HG03342 (cell line): ENCODE measurements at regions not wholly inside any gene's neighbourhood (a gene's known extent, or its start where the extent isn't known, plus 50 kb on each side); places are given as distances from the start of the nearest gene placed in this dataset.
A peak's percentile ranks its signal among the peaks of the same experiment; 100 is the strongest.

ENCODE experiments used
- ATAC-seq: cut with Tn5 transposase; IDR thresholded peaks from one replicate; pipeline ENCODE4 v1.9.1; 2021; ENCODE audit warnings: mild to moderate bottlenecking, moderate library complexity; ENCODE audit not compliant: unreplicated experiment

DNA sequence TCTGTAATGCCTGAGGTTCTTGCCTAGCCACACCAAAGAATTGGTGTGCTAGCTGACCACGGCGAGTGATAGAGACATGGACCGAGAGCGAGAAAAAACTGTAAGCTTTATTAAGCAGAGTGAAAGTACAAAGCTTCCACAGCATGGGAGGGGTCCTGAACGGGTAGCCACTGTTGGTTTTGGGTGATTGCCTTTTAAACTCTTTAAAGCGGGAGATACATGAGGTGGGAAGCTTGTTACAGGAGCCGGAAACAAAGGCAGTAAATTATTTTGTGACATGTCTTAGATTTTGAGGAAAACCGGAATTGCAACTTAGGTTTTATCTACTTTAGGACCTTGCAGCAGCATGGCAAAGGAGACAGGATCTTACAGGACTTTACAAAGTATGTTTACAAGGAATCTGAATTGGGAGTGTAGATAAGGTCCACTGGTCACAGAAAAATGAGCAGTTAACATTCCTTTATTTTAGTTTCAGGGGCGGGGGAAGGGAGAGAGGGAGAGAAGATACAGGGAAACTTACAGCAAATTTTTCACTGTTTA is 252.7 kb upstream of the MBL2 start:
- no peak for ATAC-seq

DNA sequence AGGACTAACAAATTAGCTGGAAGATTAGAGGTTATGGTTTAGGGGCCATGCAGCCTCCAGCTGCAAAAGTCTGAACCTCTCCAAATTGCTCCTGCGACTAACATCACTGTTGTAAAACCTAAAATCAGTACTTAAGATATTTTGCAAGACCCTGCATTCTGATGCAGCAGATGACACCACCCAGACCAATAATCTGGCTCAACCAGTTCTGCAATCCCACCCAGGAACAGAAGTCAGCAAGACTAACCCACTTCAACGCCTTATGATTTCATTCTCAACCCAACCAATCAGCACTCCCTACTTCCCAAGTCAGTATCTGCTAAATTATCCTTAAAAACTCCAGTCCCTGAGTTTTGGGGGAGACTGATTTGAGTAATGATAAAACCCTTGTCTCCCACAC is 250.8 kb upstream of the MBL2 start:
- ATAC-seq = no peak

DNA sequence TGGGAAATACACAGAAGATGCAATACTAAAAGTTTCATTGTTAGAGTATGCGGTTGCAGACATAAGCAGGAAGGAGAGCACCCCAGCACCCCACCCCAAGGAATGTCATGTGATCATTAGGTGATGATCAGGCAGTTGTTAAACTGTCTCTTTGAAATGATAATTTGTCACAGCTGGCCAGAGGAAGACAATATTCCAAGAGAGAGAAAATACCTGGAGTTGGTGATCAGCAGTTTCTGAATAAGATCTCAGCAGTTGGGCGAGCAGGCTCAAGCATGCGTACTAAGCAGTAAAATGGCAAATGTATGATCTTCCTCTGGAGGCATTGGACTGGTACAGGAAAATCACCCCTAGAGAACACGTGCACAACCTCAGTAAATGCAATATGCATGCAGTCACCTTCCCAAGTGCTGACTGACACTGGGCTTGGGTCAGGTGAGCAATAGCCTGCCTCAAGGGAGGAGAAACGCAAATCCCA is 250.1 kb upstream of the MBL2 start:
- ATAC-seq = no peak

DNA sequence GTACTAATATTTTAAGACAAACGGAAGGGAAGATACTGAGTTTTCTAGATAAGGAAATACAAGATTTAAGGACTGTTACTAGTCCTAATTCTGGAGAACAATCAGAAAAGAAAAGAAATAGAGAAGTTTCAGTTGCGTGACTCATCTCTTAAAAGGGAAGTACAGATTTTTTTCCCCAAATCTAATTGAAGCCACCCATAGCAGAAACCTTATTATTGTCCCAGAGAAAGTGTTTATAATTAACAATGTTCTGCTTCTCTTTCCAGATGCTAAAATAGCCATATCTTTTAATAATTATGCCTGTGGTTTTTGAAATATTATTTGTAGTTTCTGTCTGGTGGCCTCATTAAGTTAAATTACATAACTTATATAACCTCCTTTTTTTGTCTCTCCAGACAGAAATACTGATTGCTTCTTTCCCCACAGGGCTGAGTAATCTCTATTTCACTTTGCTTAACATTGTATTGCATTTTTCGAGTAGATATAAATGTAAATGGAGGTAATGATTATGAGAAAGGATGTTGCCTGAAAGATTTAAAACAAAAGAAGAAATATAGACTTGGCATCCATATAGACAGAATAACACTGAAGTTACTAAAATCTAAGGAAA is 240.7 kb upstream of the MBL2 start:
- peak; percentile 80 for ATAC-seq

DNA sequence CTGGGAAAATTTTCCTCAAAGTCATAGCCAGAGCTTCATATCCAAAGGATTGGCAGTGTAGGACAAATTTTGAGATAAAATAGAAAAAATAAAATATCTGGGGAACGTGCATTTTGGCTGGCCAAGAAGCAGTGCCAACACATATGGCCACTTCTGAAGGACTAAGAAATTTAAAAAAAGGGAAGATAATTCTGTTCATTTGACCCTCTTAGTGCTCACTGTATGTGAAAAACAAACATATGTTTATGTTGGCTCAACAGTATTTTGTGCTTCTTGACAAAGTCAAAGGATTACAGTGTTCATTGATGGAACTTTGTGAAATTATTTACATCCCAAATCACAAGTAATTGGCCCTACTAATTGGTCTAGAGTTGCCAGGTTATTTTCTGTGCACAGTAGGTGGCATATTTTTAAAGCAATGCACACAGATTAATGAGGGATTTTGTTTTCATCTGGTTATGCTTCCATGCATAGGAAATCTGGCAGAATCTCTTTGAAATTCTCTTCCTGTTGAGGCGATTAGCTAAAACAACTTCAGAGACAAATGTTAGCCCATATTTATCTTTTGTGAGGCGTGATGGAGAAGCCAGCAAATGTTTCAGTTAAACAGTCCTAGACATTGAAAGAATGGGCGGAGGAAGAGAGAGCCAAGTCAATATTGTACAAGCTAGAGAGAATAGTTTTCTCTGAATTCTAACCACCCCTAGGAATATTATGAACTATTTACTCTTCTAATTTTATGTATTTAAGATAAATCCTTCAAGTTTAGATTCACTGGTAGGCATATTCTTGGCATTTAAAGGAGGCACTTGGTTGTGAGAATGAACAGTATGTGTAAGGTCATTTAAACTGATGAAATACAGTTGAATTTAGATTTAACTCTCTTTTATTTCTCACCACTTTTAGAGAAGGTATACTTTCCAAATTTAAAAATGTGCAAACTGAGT is 237.7 kb upstream of the MBL2 start:
- ATAC-seq = no peak

DNA sequence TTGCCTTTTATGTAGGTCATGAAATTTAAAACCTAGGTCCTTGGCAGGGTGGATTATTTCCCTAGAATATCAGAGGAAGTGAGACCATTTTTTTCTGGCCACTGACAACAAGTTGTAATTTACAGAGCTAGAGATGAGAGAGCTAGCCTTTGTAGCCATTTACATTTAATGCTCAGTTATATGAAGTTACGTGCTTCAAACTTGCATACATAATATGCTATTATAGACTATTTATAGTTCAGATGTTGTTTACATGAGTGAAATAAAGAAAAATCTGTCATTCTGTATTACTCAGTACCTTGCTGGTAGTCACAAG is 234.9 kb upstream of the MBL2 start:
- ATAC-seq = no peak

DNA sequence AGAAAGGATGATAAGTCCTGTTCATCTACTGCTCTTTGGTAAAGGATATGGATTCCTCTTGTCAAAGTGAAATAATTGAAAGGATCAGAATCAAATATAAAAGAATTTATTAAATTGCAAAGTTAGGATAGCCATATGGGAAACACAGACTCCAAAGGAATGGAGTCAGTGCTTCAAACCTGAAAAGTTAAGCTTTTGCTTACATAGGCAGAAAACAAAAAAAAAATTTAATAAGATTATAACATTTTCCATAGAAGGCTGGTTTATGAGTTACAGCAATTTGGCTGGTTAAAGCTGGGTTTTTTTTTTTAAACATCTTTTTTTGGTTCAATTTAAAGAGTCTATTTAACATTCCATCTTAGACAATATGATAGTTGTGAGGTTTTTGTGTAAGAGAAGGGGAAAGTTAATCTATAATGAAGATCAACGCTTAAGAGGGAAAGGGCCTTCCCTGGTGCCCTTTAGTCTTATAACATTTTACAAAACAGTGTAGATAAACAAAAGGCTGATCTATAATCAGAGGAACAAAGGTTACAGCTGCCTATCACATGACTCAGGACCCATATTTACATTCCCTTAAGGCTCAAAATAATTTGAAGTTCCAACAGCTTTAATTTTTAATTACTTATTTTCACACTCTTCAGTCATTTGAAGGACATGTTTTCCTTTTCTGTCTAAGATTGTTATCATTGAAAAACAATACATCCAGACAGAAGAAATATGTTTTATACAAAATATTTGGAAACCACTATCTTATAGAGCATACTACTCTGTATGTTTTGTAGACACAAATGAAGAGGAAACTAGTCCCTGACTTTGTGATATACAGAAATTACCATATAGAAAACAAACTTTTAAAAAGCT is 234.3 kb upstream of the MBL2 start:
- ATAC-seq = no peak

DNA sequence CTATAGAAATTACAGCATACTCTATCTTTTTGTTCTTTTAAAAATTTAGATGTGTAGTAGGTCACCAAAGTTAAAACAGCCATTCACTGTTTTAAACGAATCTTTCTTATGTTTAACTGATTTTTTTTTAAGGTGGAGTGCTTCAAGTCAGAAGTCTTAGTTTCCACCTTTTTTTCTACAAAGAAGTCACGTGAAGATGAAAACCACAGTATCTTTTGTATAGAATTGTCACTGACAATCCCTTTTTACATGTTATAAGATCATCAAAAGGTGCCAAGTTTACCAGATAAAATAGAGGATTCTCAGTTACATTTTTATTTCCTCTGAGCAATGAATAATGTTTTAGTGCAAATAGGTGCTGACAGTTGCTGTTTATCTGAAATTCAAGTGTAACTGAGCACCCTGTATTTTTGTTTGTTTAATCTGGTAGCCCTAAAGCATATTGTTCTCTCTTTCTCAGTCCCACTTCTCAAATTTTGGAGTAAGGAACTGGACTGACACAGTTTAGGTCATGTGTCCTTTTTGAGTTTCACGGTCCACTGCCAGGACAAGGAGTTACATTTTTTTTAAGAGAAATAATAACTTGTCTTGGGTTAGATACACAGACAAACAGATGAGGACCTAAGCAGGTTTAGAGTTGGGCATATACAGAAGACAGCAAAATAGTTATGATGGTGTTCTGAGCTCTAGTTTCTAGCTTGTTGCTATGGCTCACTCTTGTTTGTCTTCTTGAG is 233.2 kb upstream of the MBL2 start:
- no peak for ATAC-seq

DNA sequence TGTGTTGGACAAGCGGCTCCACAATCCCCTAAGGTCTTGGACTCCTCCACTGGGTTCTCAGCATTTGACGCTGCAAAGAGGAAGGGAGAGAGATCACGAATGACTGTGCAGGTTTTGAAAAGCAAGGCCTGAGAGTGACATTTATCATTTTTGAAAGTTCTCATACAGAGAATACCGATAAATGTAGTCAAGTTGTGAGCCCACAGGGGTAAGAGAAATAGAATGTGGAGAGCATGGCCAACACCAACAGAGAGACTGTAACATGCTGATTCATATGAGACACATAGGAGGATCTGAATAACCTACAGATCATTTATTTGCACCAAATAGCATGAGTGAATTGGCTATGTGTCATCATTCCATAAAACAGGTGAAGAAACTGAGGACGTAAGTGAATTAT is 230.5 kb upstream of the MBL2 start:
- no peak for ATAC-seq

DNA sequence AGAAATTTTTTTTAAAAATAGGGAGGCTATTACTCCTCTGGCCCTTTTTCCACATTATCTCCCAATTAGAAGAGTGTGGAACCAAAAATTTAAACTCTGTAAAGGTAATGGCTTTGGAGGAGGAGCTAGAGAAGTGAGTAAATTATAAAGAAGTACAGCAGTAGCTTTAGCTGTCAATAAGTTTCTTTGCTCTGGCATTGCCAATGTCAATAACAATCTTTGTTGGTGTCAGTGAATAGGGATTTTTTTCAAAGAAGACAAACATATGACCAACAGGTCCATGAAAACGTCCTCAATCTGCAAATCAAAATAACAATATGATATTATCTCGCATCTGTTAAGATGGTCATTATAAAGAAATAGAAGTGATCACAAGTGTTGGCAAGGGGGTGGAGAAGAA is 227.1 kb upstream of the MBL2 start:
- ATAC-seq = no peak

DNA sequence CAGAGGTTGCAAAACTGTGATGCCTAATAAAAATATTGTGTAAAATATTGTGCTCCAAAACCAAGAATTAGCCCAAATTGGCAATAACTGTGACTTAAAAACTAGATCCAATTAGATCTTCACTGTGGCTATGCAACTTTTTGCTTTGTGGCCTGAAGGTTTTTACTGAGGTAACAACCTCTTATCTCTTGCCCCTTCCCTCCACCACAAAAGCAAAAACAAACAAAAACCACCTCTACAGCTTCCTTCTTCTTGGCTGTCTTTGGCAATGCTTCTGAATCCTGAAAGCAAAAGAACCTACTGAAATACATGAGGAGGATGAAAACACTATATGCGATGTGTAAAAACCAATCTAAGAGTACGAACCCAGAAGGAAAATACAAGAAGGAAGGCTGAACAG is 226.7 kb upstream of the MBL2 start:
- ATAC-seq = no peak

DNA sequence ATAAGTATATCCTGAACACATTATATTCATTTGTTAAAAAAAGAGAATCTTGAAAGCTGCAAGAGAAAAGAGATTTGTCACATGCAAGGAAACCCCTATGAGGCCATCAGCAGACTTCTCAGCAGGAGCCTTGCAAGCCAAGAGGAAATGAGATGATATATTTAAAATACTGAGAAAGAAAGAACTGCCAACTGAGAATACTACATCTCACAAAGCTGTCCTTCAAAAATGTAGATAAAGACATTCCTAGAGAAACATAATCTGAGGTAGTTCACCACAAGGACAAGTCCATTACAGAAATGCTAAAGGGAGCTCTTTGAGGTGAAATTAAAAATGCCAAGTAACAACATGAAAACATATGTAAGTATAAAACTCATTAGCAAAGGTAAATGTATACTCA is 224.4 kb upstream of the MBL2 start:
- no peak for ATAC-seq

DNA sequence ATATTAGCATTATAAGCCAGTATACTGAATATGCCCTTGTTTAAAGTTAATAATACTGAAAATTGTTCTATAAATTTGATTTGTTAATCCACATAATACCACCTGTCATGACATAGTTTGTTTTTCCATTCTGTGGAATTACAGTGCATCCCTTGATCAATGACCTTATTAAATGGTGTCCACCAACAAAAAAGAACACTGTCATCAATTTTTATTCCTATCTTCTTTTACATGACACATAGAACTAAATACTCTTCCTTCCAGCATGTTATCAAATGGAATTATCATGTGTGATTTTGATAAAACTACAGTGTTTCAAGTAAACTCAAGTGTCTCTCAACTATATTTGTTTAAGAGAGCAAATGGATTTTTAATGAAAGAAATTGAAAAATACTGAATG is 221.8 kb upstream of the MBL2 start:
- ATAC-seq = no peak

DNA sequence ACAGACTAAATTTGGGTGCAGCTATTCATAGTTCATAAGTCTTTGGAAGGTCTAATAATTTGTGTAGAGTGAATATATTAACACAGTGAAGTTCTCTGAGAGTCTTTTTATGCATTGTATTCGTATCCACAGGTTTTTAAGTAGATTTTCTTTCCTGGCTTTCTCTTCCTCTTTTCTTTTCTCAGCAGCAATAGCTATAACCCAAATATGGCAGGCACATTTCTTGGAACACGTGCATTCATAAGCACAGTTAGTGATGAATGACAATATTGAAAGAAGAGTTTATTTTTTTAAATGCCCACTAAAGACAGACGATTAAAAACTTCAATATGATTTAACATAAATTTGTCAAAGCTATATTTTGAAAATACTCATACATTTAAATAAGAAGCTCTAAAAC is 220.5 kb upstream of the MBL2 start:
- no peak for ATAC-seq

DNA sequence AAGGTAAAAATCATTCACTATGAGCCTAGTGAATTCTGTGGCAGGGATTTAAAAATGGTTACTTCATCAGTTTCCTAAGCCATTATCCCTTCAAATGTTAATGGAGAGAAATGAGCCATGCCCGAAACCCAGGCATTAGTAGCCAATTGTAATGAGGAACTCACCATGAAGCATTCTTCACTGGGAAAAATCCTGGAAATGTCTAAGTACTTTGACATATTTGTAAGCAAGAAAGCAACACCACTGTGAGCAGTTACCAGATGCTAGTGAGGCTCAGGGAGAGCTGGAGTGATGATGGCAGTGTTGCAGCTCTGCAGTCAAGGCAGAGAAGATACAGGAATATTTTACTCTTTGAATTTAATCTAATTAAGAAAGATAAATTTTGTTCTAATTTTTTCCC is 220.0 kb upstream of the MBL2 start:
- no peak for ATAC-seq

DNA sequence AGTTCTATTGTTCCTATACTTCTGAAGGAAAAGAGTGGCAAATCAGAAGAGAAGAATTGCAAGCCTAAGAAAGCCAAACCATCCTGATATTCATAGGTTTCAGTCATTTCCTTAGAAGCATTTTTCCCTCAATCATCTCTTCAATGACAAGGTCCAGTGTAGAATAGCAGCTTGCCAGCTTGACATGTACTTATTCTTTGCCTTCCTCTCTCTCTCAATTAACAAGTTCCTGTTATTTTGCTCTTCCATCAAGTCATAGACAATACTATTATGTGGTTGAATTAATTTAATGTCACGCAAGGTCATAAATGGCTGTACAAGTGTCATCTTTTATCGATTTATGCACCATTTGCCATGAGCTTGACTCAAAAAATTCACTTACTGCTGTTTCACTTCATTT is 216.3 kb upstream of the MBL2 start:
- ATAC-seq = no peak

DNA sequence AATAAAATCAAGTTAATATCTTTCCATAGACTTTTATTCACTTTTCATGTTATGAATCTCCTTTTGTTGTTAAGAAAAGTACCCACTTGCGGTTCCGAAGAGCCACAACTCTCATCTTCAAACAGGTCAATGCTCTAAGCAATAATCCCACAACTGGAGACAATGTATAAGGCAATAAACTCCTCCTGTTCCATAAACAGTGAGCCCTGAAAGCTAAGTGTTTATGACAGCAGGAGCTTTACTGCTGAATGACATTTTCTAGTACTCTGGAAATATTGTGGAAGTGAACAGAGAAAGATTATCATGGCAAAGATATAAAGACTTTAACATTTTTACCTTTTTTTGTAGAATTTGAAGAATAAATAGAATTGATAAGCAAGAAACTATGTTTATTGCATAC is 213.5 kb upstream of the MBL2 start:
- ATAC-seq = no peak

DNA sequence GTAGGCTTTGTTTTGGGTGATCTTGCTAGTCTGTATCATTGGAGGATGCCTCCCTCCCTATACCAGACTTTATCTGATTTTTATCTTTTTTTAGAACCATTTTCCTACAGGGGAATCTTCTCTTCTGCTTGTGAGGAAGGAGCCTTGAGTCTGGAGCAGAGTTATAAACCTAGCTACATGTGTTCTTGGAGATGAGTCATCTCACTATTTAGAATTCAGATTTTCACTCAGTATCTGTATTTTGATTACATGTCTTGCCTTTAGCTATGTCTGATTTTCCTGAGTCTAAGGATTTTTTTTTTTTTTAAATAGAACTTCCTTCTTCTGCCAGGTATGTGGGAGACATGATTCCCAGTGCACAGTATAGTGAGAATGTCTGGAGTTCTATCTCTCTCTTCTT is 211.6 kb upstream of the MBL2 start:
- no peak for ATAC-seq

DNA sequence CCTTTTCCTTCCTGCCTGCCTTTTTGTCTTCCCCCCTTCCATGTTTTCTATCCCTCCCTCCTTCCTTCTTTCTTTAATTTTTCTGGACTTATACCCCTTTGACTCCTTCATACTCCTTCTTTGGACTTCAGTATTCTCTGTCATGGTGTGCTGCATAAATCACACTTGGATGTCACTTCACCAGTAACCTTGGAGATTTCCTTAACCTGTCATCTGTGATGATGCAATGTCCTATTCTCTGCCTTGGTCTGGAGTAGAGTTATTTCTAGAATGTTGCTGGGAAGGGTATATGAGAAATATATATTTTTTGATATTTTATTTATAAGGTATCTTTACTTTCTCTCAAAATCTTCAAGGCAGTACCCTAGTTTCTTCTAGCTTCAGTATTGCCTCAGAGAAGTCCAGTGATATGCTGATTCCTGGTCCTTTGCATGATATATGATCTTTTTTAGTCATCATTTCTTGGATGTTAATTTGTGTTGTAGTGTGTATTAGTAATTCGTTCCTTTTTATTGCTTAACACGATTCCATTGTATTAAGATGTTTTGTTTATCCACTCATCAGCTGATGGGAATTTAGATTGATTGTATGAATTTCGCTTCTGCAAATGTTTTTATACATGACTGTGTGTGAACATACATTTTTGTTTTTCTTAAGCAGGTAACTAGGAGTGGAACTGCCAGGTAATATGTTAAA is 206.9 kb upstream of the MBL2 start:
- ATAC-seq = no peak

DNA sequence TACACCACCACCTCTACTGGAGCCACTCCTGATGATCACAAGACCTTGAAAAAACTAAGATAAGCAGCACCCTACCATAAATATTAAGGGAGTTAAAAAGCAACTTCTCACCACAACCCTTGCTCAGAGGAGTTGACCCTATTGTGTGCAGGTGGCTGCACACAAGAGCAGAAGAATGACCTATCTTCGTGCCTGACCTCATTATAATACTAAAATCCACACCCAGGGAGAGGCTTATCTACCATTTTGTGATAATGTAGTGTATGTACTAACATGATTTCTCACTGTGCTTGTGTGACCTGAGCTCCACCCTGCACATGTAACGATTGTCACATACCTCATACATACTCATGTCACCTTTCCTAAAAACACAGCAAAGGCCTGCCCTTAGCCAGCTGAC is 205.0 kb upstream of the MBL2 start:
- no peak for ATAC-seq
